ENCODE measurements at regions not wholly inside any gene's neighbourhood (a gene's known extent, or its start where the extent isn't known, plus 50 kb on each side); places are given as distances from the start of the nearest gene placed in this dataset.
"Not testable (repeated sequence)": the region's sequence is repeated elsewhere in the genome, so short reads cannot be mapped to it uniquely, and the experiment has no call there.

GRCh38 chr12:67069451-67070306 is 199.5 kb upstream of the CAND1 start:
- peaks cover 6% of the 10 kb centered on the region for H3K27me3 ChIP-seq (ENCODE audit: control insufficient read depth, insufficient read depth, low read length)
- H3K27ac ChIP-seq (ENCODE audit: low read depth, low read length), result peak overlapping the region; percentile 2
- peak in 2 of 6 donors; percentile 81 to 87 for DNase-seq (ENCODE audit: low read depth in 4 of 6, low spot score in 6 of 6)
- no peaks in the 10 kb centered on the region for H3K36me3 ChIP-seq (ENCODE audit: control insufficient read depth, insufficient read depth, low read length)
- peak overlapping the region; percentile 41 for H3K4me3 ChIP-seq (ENCODE audit: low read depth, low read length)
- H3K4me1 ChIP-seq (ENCODE audit: control insufficient read depth, insufficient read depth, low read length), result peaks cover 13% of the 10 kb centered on the region
- no peaks in the 10 kb centered on the region for H3K9me3 ChIP-seq (ENCODE audit: control insufficient read depth, insufficient read depth, low read length)
- under 1% methylated on average over 65 of the region's 68 CpGs for WGBS (ENCODE audit: insufficient coverage)

GRCh38 chr12:67070307-67070600 is 198.9 kb upstream of the CAND1 start:
- peak overlapping the region; percentile 41 for H3K4me3 ChIP-seq (ENCODE audit: low read depth, low read length)
- peaks cover 6% of the 10 kb centered on the region for H3K27me3 ChIP-seq (ENCODE audit: control insufficient read depth, insufficient read depth, low read length)
- WGBS (ENCODE audit: insufficient coverage), result 54% methylated on average over 4 of the region's 6 CpGs
- no peak for DNase-seq (ENCODE audit: low read depth in 4 of 6, low spot score in 6 of 6)
- H3K4me1 ChIP-seq (ENCODE audit: control insufficient read depth, insufficient read depth, low read length), result peaks cover 13% of the 10 kb centered on the region
- H3K36me3 ChIP-seq (ENCODE audit: control insufficient read depth, insufficient read depth, low read length), result no peaks in the 10 kb centered on the region
- H3K9me3 ChIP-seq (ENCODE audit: control insufficient read depth, insufficient read depth, low read length), result no peaks in the 10 kb centered on the region
- H3K27ac ChIP-seq (ENCODE audit: low read depth, low read length), result no peak overlapping the region

- Histone ChIP-seq H3K4me3 (ENCODE audit: low read depth, low read length) (no peak overlapping the region), H3K4me1 (ENCODE audit: control insufficient read depth, insufficient read depth, low read length) (peaks cover 13% of the 10 kb centered on the region), H3K36me3 (ENCODE audit: control insufficient read depth, insufficient read depth, low read length) (no peaks in the 10 kb centered on the region), H3K27ac (ENCODE audit: low read depth, low read length) (no peak overlapping the region), H3K27me3 (ENCODE audit: control insufficient read depth, insufficient read depth, low read length) (peaks cover 6% of the 10 kb centered on the region), H3K9me3 (ENCODE audit: control insufficient read depth, insufficient read depth, low read length) (no peaks in the 10 kb centered on the region)
- 100% methylated on average over 1 of the region's 4 CpGs for WGBS (ENCODE audit: insufficient coverage)
- no peak for DNase-seq (ENCODE audit: low read depth in 4 of 6, low spot score in 6 of 6)
Observed at GRCh38 chr12:67070604-67071003, 198.6 kb upstream of the CAND1 start.

GRCh38 chr12:67072281-67072680 is 196.9 kb upstream of the CAND1 start:
- not testable (repeated sequence) for H3K36me3 ChIP-seq (ENCODE audit: control insufficient read depth, insufficient read depth, low read length); DNase-seq (ENCODE audit: low read depth in 4 of 6, low spot score in 6 of 6); H3K9me3 ChIP-seq (ENCODE audit: control insufficient read depth, insufficient read depth, low read length); H3K27me3 ChIP-seq (ENCODE audit: control insufficient read depth, insufficient read depth, low read length); H3K27ac ChIP-seq (ENCODE audit: low read depth, low read length); H3K4me3 ChIP-seq (ENCODE audit: low read depth, low read length)
- peaks cover 13% of the 10 kb centered on the region for H3K4me1 ChIP-seq (ENCODE audit: control insufficient read depth, insufficient read depth, low read length)
- no CpG with 5 or more reads among the region's 4 CpGs for WGBS (ENCODE audit: insufficient coverage)

GRCh38 chr12:67073336-67073735 is 195.8 kb upstream of the CAND1 start:
- Histone ChIP-seq H3K27me3 (ENCODE audit: control insufficient read depth, insufficient read depth, low read length) (no peaks in the 10 kb centered on the region), H3K4me3 (ENCODE audit: low read depth, low read length) (no peak overlapping the region), H3K9me3 (ENCODE audit: control insufficient read depth, insufficient read depth, low read length) (no peaks in the 10 kb centered on the region), H3K36me3 (ENCODE audit: control insufficient read depth, insufficient read depth, low read length) (no peaks in the 10 kb centered on the region), H3K27ac (ENCODE audit: low read depth, low read length) (no peak overlapping the region), H3K4me1 (ENCODE audit: control insufficient read depth, insufficient read depth, low read length) (peaks cover 4% of the 10 kb centered on the region)
- DNase-seq (ENCODE audit: low read depth in 4 of 6, low spot score in 6 of 6), result peak in 1 of 6 donors; percentile 78
- WGBS (ENCODE audit: insufficient coverage), result 17% methylated on average over 1 of the region's 1 CpG

GRCh38 chr12:67074072-67074471 is 195.1 kb upstream of the CAND1 start:
- WGBS (ENCODE audit: insufficient coverage), result 97% methylated on average over 6 of the region's 6 CpGs
- Histone ChIP-seq H3K4me1 (ENCODE audit: control insufficient read depth, insufficient read depth, low read length) (no peaks in the 10 kb centered on the region), H3K9me3 (ENCODE audit: control insufficient read depth, insufficient read depth, low read length) (no peaks in the 10 kb centered on the region), H3K27me3 (ENCODE audit: control insufficient read depth, insufficient read depth, low read length) (no peaks in the 10 kb centered on the region), H3K27ac (ENCODE audit: low read depth, low read length) (no peak overlapping the region), H3K36me3 (ENCODE audit: control insufficient read depth, insufficient read depth, low read length) (no peaks in the 10 kb centered on the region), H3K4me3 (ENCODE audit: low read depth, low read length) (no peak overlapping the region)
- DNase-seq (ENCODE audit: low read depth in 4 of 6, low spot score in 6 of 6), result no peak

GRCh38 chr12:67077617-67078016 is 191.5 kb upstream of the CAND1 start:
- Histone ChIP-seq H3K9me3 (ENCODE audit: control insufficient read depth, insufficient read depth, low read length) (no peaks in the 10 kb centered on the region), H3K36me3 (ENCODE audit: control insufficient read depth, insufficient read depth, low read length) (no peaks in the 10 kb centered on the region), H3K27ac (ENCODE audit: low read depth, low read length) (no peak overlapping the region), H3K27me3 (ENCODE audit: control insufficient read depth, insufficient read depth, low read length) (no peaks in the 10 kb centered on the region), H3K4me1 (ENCODE audit: control insufficient read depth, insufficient read depth, low read length) (no peaks in the 10 kb centered on the region), H3K4me3 (ENCODE audit: low read depth, low read length) (no peak overlapping the region)
- DNase-seq (ENCODE audit: low read depth in 4 of 6, low spot score in 6 of 6), result no peak
- WGBS (ENCODE audit: insufficient coverage), result no CpG with 5 or more reads among the region's 1 CpG

GRCh38 chr12:67078957-67079356 is 190.2 kb upstream of the CAND1 start:
- Histone ChIP-seq H3K4me3 (ENCODE audit: low read depth, low read length) (no peak overlapping the region), H3K9me3 (ENCODE audit: control insufficient read depth, insufficient read depth, low read length) (no peaks in the 10 kb centered on the region), H3K27ac (ENCODE audit: low read depth, low read length) (no peak overlapping the region), H3K36me3 (ENCODE audit: control insufficient read depth, insufficient read depth, low read length) (no peaks in the 10 kb centered on the region), H3K4me1 (ENCODE audit: control insufficient read depth, insufficient read depth, low read length) (no peaks in the 10 kb centered on the region), H3K27me3 (ENCODE audit: control insufficient read depth, insufficient read depth, low read length) (no peaks in the 10 kb centered on the region)
- 67% methylated on average over 2 of the region's 4 CpGs for WGBS (ENCODE audit: insufficient coverage)
- DNase-seq (ENCODE audit: low read depth in 4 of 6, low spot score in 6 of 6), result peak in 1 of 6 donors; percentile 46

GRCh38 chr12:67080637-67081036 is 188.5 kb upstream of the CAND1 start:
- no peaks in the 10 kb centered on the region for H3K27me3 ChIP-seq (ENCODE audit: control insufficient read depth, insufficient read depth, low read length)
- WGBS (ENCODE audit: insufficient coverage), result no CpG with 5 or more reads among the region's 1 CpG

GRCh38 chr12:67082221-67082620 is 186.9 kb upstream of the CAND1 start:
- Histone ChIP-seq H3K4me1 (ENCODE audit: control insufficient read depth, insufficient read depth, low read length) (no peaks in the 10 kb centered on the region), H3K4me3 (ENCODE audit: low read depth, low read length) (no peak overlapping the region), H3K27me3 (ENCODE audit: control insufficient read depth, insufficient read depth, low read length) (no peaks in the 10 kb centered on the region), H3K27ac (ENCODE audit: low read depth, low read length) (no peak overlapping the region), H3K36me3 (ENCODE audit: control insufficient read depth, insufficient read depth, low read length) (no peaks in the 10 kb centered on the region), H3K9me3 (ENCODE audit: control insufficient read depth, insufficient read depth, low read length) (no peaks in the 10 kb centered on the region)
- WGBS (ENCODE audit: insufficient coverage), result no CpG with 5 or more reads among the region's 1 CpG
- no peak for DNase-seq (ENCODE audit: low read depth in 4 of 6, low spot score in 6 of 6)

More at GRCh38 chr12:67080637-67081036, 188.5 kb upstream of the CAND1 start:
- no peak for DNase-seq (ENCODE audit: low read depth in 4 of 6, low spot score in 6 of 6)
- Histone ChIP-seq H3K27ac (ENCODE audit: low read depth, low read length) (no peak overlapping the region), H3K36me3 (ENCODE audit: control insufficient read depth, insufficient read depth, low read length) (no peaks in the 10 kb centered on the region), H3K4me1 (ENCODE audit: control insufficient read depth, insufficient read depth, low read length) (no peaks in the 10 kb centered on the region), H3K9me3 (ENCODE audit: control insufficient read depth, insufficient read depth, low read length) (no peaks in the 10 kb centered on the region), H3K4me3 (ENCODE audit: low read depth, low read length) (no peak overlapping the region)

All from spinal cord (tissue), 9 donors.